Adrenal gland (tissue), 9 donors: ENCODE measurements at regions not wholly inside any gene's neighbourhood (a gene's known extent, or its start where the extent isn't known, plus 50 kb on each side); places are given as distances from the start of the nearest gene placed in this dataset.

Experiments
- DNase-seq, 7 donors: peaks; one replicate each; pipeline ENCODE4 v3.0.0-alpha.2; 2019 to 2020
- H3K27ac ChIP-seq, 5 donors: fragments of 200-600 bp; sonication (generic) in 4 of 5; 1 replicate in 3 of 5; 2 replicates in 2 of 5; pipeline versions ENCODE4 v1.5.1 to v1.8.0; 2016 to 2020; ENCODE audit warnings: mild to moderate bottlenecking in 1 of 5
- H3K27me3 ChIP-seq: fragments of 200-600 bp; 2 replicates; pipeline ENCODE4 v1.8.0; 2021
- H3K36me3 ChIP-seq, 2 donors: fragments of 200-600 bp; replicated peaks in 1 of 2; 1 replicate in 1 of 2; 2 replicates in 1 of 2; pipeline versions ENCODE4 v1.5.1 to v1.8.0; 2018 to 2022
- H3K4me1 ChIP-seq, 2 donors: fragments of 200-600 bp; replicated peaks in 1 of 2; 1 replicate in 1 of 2; 2 replicates in 1 of 2; pipeline versions ENCODE4 v1.5.1 to v1.8.0; 2018 to 2021
- H3K4me3 ChIP-seq, 4 donors: fragments of 200-600 bp; sonication (generic) in 3 of 4; one replicate each; pipeline ENCODE4 v1.5.1; 2016 to 2018
- H3K9me3 ChIP-seq, 3 donors: fragments of 200-600 bp; sonication (generic) in 1 of 3; replicated peaks in 1 of 3; 1 replicate in 2 of 3; 2 replicates in 1 of 3; pipeline versions ENCODE4 v1.5.1 to v1.8.0; 2016 to 2021
- CTCF ChIP-seq, 6 experiments: fragments of 450-650 bp in 4 of 6; fragments of 200-600 bp in 2 of 6; sonication (generic) in 1 of 6; IDR thresholded peaks; 1 replicate in 5 of 6; 2 replicates in 1 of 6; pipeline versions ENCODE4 v1.5.1 to v1.8.0; 2016 to 2021; ENCODE audit warnings: antibody characterized with exemption in 6 of 6, mild to moderate bottlenecking in 2 of 6, moderate library complexity in 1 of 6
- POLR2A ChIP-seq, 2 donors: fragments of 450-650 bp; IDR thresholded peaks; one replicate each; pipeline ENCODE4 v1.6.1; 2017; ENCODE audit warnings: antibody characterized with exemption in 2 of 2, mild to moderate bottlenecking in 2 of 2, moderate library complexity in 1 of 2
- WGBS, 4 donors: extraction: QIAGEN DNeasy Blood & Tissue Kit in 2 of 4; methylation state at CpG; one replicate each; pipeline versions ENCODE4 v1.1.5 to v1.1.7; 2013 to 2017; 5-methylcytosine and 5-hydroxymethylcytosine counted together
- intact Hi-C, 2 donors: fragments of 100-400 bp; cut with DNase I; formaldehyde crosslinking; loops; one replicate each; pipeline versions ENCODE4 v1.14.1 to v1.15.0; 2022 to 2023
- donor health status: healthy with polysubstance abuse.
- donor health status: Bipolar disorder and iron deficiency.
- donor health status: DM: yes; HTN: yes; CAD: no.
- donor health status: DM: no; HTN: no; CAD: no.
- donor health status: DM: no; HTN: no; CAD: no.

GRCh38 chr3:25174251-25174650, 253.8 kb upstream of the RARB start:
- WGBS, 4 donors, result 84 to 93% (median 89%) methylated on average over 11 to 13 of the region's 13 CpGs
- H3K4me3 ChIP-seq, result no peak overlapping the region
- intact Hi-C loops, result no loop called here
- no peaks in the 10 kb centered on the region for H3K4me1 ChIP-seq
- no peak overlapping the region for H3K27ac ChIP-seq
- no peak for TF ChIP-seq POLR2A (IDR thresholded peaks at IDR 0.05)
- no peak for TF ChIP-seq CTCF (IDR thresholded peaks at IDR 0.05)
- no peaks in the 10 kb centered on the region for H3K9me3 ChIP-seq
- DNase-seq, result no peak
- H3K36me3 ChIP-seq, result no peaks in the 10 kb centered on the region
- H3K27me3 ChIP-seq, result no peaks in the 10 kb centered on the region

- TF ChIP-seq POLR2A (IDR thresholded peaks at IDR 0.05) (no peak), CTCF (IDR thresholded peaks at IDR 0.05) (no peak)
- WGBS, 4 donors, result 53 to 64% (median 53%) methylated on average over 3 of the region's 3 CpGs
- H3K9me3 ChIP-seq, result no peaks in the 10 kb centered on the region
- no peaks in the 10 kb centered on the region for H3K36me3 ChIP-seq
- no peak overlapping the region for H3K27ac ChIP-seq
- intact Hi-C loops, result no loop called here
- H3K4me1 ChIP-seq, result no peaks in the 10 kb centered on the region
- H3K4me3 ChIP-seq, result no peak overlapping the region
- no peak for DNase-seq
- H3K27me3 ChIP-seq, result no peaks in the 10 kb centered on the region
Measured at GRCh38 chr3:25177041-25177440, 251.0 kb upstream of the RARB start.

- H3K27me3 ChIP-seq, result no peaks in the 10 kb centered on the region
- 61 to 75% (median 68%) methylated on average over 4 of the region's 4 CpGs for WGBS, 4 donors
- no peaks in the 10 kb centered on the region for H3K36me3 ChIP-seq
- intact Hi-C loops, result no loop called here
- H3K27ac ChIP-seq, result no peak overlapping the region
- no peak overlapping the region for H3K4me3 ChIP-seq
- TF ChIP-seq CTCF (IDR thresholded peaks at IDR 0.05) (no peak), POLR2A (IDR thresholded peaks at IDR 0.05) (no peak)
- no peaks in the 10 kb centered on the region for H3K4me1 ChIP-seq
- DNase-seq, result no peak
- no peaks in the 10 kb centered on the region for H3K9me3 ChIP-seq
Measured at GRCh38 chr3:25178672-25179071, 249.4 kb upstream of the RARB start.

- H3K9me3 ChIP-seq, result no peaks in the 10 kb centered on the region
- intact Hi-C loops, result no loop called here
- no peaks in the 10 kb centered on the region for H3K36me3 ChIP-seq
- TF ChIP-seq POLR2A (IDR thresholded peaks at IDR 0.05) (no peak), CTCF (IDR thresholded peaks at IDR 0.05) (no peak)
- H3K4me3 ChIP-seq, result no peak overlapping the region
- no peak for DNase-seq
- no peaks in the 10 kb centered on the region for H3K4me1 ChIP-seq
- WGBS, 4 donors, result 80 to 93% (median 90%) methylated on average over 2 of the region's 2 CpGs
- no peak overlapping the region for H3K27ac ChIP-seq
- no peaks in the 10 kb centered on the region for H3K27me3 ChIP-seq
Measured at GRCh38 chr3:25181096-25181495, 247.0 kb upstream of the RARB start.
